A549 (cell line): ENCODE measurements at regions not wholly inside any gene's neighbourhood (a gene's known extent, or its start where the extent isn't known, plus 50 kb on each side); places are given as distances from the start of the nearest gene placed in this dataset.

Experiments used
- ATAC-seq, 2 experiments: fragments of 200-7000 bp in 1 of 2; fragments of >200 bp in 1 of 2; cut with Nextera tagmentation in 1 of 2; cut with Tn5 transposase in 1 of 2; 3 replicates each; pipeline versions ENCODE4 v1.8.0 to v1.9.1; 2018 to 2020; ENCODE audit warnings: mild to moderate bottlenecking in 1 of 2, moderate library complexity in 1 of 2
- CTCF ChIA-PET: fragments of 300-600 bp; sonication (Branson Sonifier 250); formaldehyde crosslinking; extraction: SDS; loops from one replicate; lab custom pipeline; 2021; ENCODE audit warnings: antibody characterized with exemption, inconsistent platforms; lab: Yijun Ruan, JAX
- POLR2A ChIA-PET: fragments of 350-600 bp; formaldehyde crosslinking; extraction: SDS; loops from one replicate; lab custom pipeline; 2021; ENCODE audit warnings: antibody characterized with exemption, inconsistent platforms; lab: Yijun Ruan, JAX
- DNase-seq, 2 experiments: peaks; one replicate each; pipeline versions ENCODE4 v3.0.0 to v3.0.0-alpha.2; 2011 to 2016; ENCODE audit warnings: low read depth in 1 of 2, low spot score in 1 of 2
- FAIRE-seq: peaks from 2 replicates; lab custom pipeline; 2011; peaks lifted over from hg19 to GRCh38; lab: Jason Lieb, UNC
- H3K27ac ChIP-seq, 2 experiments: fragments of >200 bp; sonication (Bioruptor Twin); formaldehyde crosslinking; 3 replicates each; pipeline ENCODE4 v1.5.1; 2016 to 2017
- H3K4me1 ChIP-seq: fragments of >200 bp; sonication (Bioruptor Twin); formaldehyde crosslinking; 3 replicates; pipeline ENCODE4 v1.6.1; 2016
- H3K4me2 ChIP-seq: fragments of >200 bp; sonication (Bioruptor Twin); formaldehyde crosslinking; 3 replicates; pipeline ENCODE4 v1.6.1; 2016
- H3K4me3 ChIP-seq: fragments of >200 bp; sonication (Bioruptor Twin); formaldehyde crosslinking; 3 replicates; pipeline ENCODE4 v1.5.1; 2016
- H3K9me3 ChIP-seq: fragments of >200 bp; sonication (Bioruptor Twin); formaldehyde crosslinking; 3 replicates; pipeline ENCODE4 v1.6.1; 2016
- CBX8 ChIP-seq: fragments of 200-600 bp; sonication (generic); IDR thresholded peaks from 2 replicates; pipeline ENCODE4 v1.6.1; 2016
- CEBPB ChIP-seq, 2 experiments: fragments of >200 bp in 1 of 2; sonication (Bioruptor Twin) in 1 of 2; formaldehyde crosslinking in 1 of 2; IDR thresholded peaks; 2 replicates each; pipeline ENCODE4 v1.6.1; 2012 to 2016
- CHD2 ChIP-seq: fragments of 150-350 bp; IDR thresholded peaks from 2 replicates; pipeline ENCODE4 v1.6.1; 2014; ENCODE audit warnings: low read length; ENCODE audit not compliant: partially characterized antibody
- EHF ChIP-seq: fragments of 250-450 bp; sonication (Bioruptor Pico); IDR thresholded peaks from 2 replicates; pipeline ENCODE4 v1.5.0; 2020; ENCODE audit warnings: mild to moderate bottlenecking
- ESRRA ChIP-seq: fragments of 150-350 bp; IDR thresholded peaks from 2 replicates; pipeline ENCODE4 v1.6.1; 2014; ENCODE audit warnings: mild to moderate bottlenecking, low read length, borderline replicate concordance
- FOSL2 ChIP-seq, 2 experiments: fragments of 450-650 bp in 1 of 2; fragments of >200 bp in 1 of 2; sonication (Bioruptor Twin) in 1 of 2; formaldehyde crosslinking; IDR thresholded peaks; 2 replicates each; pipeline versions ENCODE4 v1.5.0 to v1.6.1; 2016 to 2020; ENCODE audit warnings: mild to moderate bottlenecking in 1 of 2, moderate library complexity in 1 of 2
- HMGXB4 ChIP-seq: fragments of 250-450 bp; sonication (Bioruptor Pico); IDR thresholded peaks from 2 replicates; pipeline ENCODE4 v1.5.0; 2021; ENCODE audit warnings: mild to moderate bottlenecking, moderate library complexity, borderline replicate concordance
- HOXA7 ChIP-seq: fragments of 250-450 bp; sonication (Bioruptor Pico); IDR thresholded peaks from 2 replicates; pipeline ENCODE4 v1.5.0; 2020; ENCODE audit warnings: mild to moderate bottlenecking, moderate library complexity
- KDM1A ChIP-seq: fragments of 200-600 bp; sonication (generic); IDR thresholded peaks from 2 replicates; pipeline ENCODE4 v1.6.1; 2016; ENCODE audit warnings: low read depth, mild to moderate bottlenecking
- MAFK ChIP-seq: fragments of 450-650 bp; IDR thresholded peaks from 2 replicates; pipeline ENCODE4 v1.6.1; 2014; ENCODE audit not compliant: partially characterized antibody
- MYC ChIP-seq: IDR thresholded peaks from 2 replicates; pipeline ENCODE4 v1.6.1; 2012; ENCODE audit warnings: mild to moderate bottlenecking, inconsistent platforms, low read length, improper control_type of control experiment, borderline replicate concordance
- NFE2L2 ChIP-seq: fragments of 150-350 bp; conservative IDR thresholded peaks from 2 replicates; pipeline ENCODE4 v1.6.1; 2014; ENCODE audit warnings: low read length
- NPAS2 ChIP-seq: fragments of 250-450 bp; sonication (Bioruptor Pico); IDR thresholded peaks from 2 replicates; pipeline ENCODE4 v1.8.0; 2022; ENCODE audit warnings: mild to moderate bottlenecking, moderate library complexity, borderline replicate concordance
- NR3C1 ChIP-seq: fragments of >200 bp; sonication (Bioruptor Twin); formaldehyde crosslinking; IDR thresholded peaks from 3 replicates; pipeline ENCODE4 v1.6.1; 2017
- PBX3 ChIP-seq: IDR thresholded peaks from 2 replicates; pipeline ENCODE4 v1.6.1; 2012
- PHF8 ChIP-seq: fragments of 200-600 bp; sonication (generic); IDR thresholded peaks from 2 replicates; pipeline ENCODE4 v1.6.1; 2016; ENCODE audit warnings: low read depth, mild to moderate bottlenecking, antibody characterized with exemption, moderate library complexity, borderline replicate concordance
- POLR2A ChIP-seq: IDR thresholded peaks from 2 replicates; pipeline ENCODE4 v1.6.1; 2012; ENCODE audit warnings: mild to moderate bottlenecking, low read length
- POLR2AphosphoS2 ChIP-seq: conservative IDR thresholded peaks from 2 replicates; pipeline ENCODE4 v1.6.1; 2012; ENCODE audit warnings: low read length, improper control_type of control experiment, inconsistent platforms
- RARB ChIP-seq: fragments of 250-450 bp; sonication (Bioruptor Pico); IDR thresholded peaks from 2 replicates; pipeline ENCODE4 v1.8.0; 2021; ENCODE audit warnings: mild to moderate bottlenecking, moderate library complexity
- REST ChIP-seq: fragments of 200-600 bp; sonication (generic); IDR thresholded peaks from 2 replicates; pipeline ENCODE4 v1.6.1; 2016; ENCODE audit warnings: antibody characterized with exemption, mild to moderate bottlenecking, moderate library complexity
- RFX5 ChIP-seq: fragments of 450-650 bp; IDR thresholded peaks from 2 replicates; pipeline ENCODE4 v1.7.1; 2014; ENCODE audit warnings: antibody characterized with exemption, mild to moderate bottlenecking, moderate library complexity
- RNF2 ChIP-seq: fragments of 200-600 bp; sonication (generic); IDR thresholded peaks from 2 replicates; pipeline ENCODE4 v1.6.1; 2016; ENCODE audit warnings: low read depth, mild to moderate bottlenecking, antibody characterized with exemption, moderate library complexity, borderline replicate concordance
- SMC3 ChIP-seq: fragments of >200 bp; sonication (Bioruptor Twin); formaldehyde crosslinking; IDR thresholded peaks from 3 replicates; pipeline ENCODE4 v1.6.1; 2018; ENCODE audit warnings: inconsistent platforms
- SREBF2 ChIP-seq: fragments of 450-650 bp; IDR thresholded peaks from 2 replicates; pipeline ENCODE4 v1.6.1; 2014; ENCODE audit warnings: mild to moderate bottlenecking, moderate library complexity
- TFCP2L1 ChIP-seq: fragments of 250-450 bp; sonication (Bioruptor Pico); IDR thresholded peaks from 2 replicates; pipeline ENCODE4 v1.5.0; 2021; ENCODE audit warnings: mild to moderate bottlenecking
- TP53 ChIP-seq: fragments of 250-450 bp; sonication (Bioruptor Pico); IDR thresholded peaks from 2 replicates; pipeline ENCODE4 v1.5.0; 2021; ENCODE audit warnings: mild to moderate bottlenecking, moderate library complexity
- ZNF302 ChIP-seq: fragments of 250-450 bp; sonication (Bioruptor Pico); IDR thresholded peaks from 2 replicates; pipeline ENCODE4 v1.9.0; 2021; ENCODE audit warnings: inconsistent platforms, mild to moderate bottlenecking, moderate library complexity
- WGBS: methylation state at CpG from one replicate; pipeline ENCODE4 v1.1.6; 2017; ENCODE audit errors: missing lambda C conversion rate; 5-methylcytosine and 5-hydroxymethylcytosine counted together
- TF ChIP-seq, protein P1 (sequence below): fragments of 150-350 bp; IDR thresholded peaks from 2 replicates; pipeline ENCODE4 v1.6.1; 2014; ENCODE audit warnings: low read depth, mild to moderate bottlenecking, low read length
- TF ChIP-seq, protein P2 (sequence below): fragments of >200 bp; sonication (Bioruptor Twin); formaldehyde crosslinking; IDR thresholded peaks from 3 replicates; pipeline ENCODE4 v1.5.1; 2016

DNA sequence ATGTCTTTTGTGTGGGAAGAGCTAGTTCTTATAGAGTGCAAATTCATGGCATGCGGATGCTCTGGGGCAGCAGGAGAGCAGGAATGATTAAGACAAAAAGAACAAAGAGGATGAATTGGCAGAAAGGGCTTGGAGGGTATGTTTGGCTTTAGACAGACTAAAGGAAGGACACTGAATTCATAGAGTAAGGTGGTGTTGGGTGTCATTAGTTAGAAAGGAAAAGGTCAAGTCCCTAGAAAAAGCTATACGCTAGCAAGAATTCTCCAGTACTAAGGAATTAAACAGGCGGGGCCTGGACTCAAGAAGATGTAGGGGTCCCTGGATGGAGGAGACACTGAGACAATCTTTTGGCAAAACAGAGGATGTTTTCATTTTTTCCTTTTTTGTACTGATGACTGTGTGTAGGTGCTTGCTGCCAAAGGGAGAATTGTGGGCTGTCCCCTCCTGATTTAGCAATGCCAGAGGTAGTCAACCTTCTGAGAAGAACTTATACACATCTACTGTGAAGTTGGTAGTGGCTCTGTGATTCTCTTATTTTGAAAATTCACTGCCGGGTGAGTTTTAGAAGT lies 391.0 kb downstream of the SPRY1 start (continued):
- TF ChIP-seq RFX5, result no peak
- no peak for TF ChIP-seq NFE2L2

GRCh38 chr4:123788577-123788976 lies 392.0 kb downstream of the SPRY1 start:
- Histone ChIP-seq H3K9me3 (no peaks in the 10 kb centered on the region), H3K4me3 (no peak overlapping the region)
- POLR2A ChIA-PET, result no interaction called here
- TF ChIP-seq, protein P1, sequence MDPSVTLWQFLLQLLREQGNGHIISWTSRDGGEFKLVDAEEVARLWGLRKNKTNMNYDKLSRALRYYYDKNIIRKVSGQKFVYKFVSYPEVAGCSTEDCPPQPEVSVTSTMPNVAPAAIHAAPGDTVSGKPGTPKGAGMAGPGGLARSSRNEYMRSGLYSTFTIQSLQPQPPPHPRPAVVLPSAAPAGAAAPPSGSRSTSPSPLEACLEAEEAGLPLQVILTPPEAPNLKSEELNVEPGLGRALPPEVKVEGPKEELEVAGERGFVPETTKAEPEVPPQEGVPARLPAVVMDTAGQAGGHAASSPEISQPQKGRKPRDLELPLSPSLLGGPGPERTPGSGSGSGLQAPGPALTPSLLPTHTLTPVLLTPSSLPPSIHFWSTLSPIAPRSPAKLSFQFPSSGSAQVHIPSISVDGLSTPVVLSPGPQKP, result no peak
- TF ChIP-seq MYC, result no peak
- TF ChIP-seq PBX3, result no peak
- no peak for TF ChIP-seq MAFK
- TF ChIP-seq NPAS2 (CRISPR knock-in tag), result no peak
- no peak for TF ChIP-seq EHF (CRISPR knock-in tag)
- TF ChIP-seq NR3C1, result no peak
- TF ChIP-seq POLR2A, result no peak
- TF ChIP-seq HOXA7, result no peak
- no peak for TF ChIP-seq CHD2
- no peak for TF ChIP-seq FOSL2 (IDR thresholded peaks at IDR 0.05)
- TF ChIP-seq FOSL2 (CRISPR knock-in tag; IDR thresholded peaks at IDR 0.05), result no peak
- no peak for TF ChIP-seq PHF8
- no peak for TF ChIP-seq TP53
- TF ChIP-seq CBX8, result no peak
- TF ChIP-seq, protein P2, sequence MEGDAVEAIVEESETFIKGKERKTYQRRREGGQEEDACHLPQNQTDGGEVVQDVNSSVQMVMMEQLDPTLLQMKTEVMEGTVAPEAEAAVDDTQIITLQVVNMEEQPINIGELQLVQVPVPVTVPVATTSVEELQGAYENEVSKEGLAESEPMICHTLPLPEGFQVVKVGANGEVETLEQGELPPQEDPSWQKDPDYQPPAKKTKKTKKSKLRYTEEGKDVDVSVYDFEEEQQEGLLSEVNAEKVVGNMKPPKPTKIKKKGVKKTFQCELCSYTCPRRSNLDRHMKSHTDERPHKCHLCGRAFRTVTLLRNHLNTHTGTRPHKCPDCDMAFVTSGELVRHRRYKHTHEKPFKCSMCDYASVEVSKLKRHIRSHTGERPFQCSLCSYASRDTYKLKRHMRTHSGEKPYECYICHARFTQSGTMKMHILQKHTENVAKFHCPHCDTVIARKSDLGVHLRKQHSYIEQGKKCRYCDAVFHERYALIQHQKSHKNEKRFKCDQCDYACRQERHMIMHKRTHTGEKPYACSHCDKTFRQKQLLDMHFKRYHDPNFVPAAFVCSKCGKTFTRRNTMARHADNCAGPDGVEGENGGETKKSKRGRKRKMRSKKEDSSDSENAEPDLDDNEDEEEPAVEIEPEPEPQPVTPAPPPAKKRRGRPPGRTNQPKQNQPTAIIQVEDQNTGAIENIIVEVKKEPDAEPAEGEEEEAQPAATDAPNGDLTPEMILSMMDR, result no peak
- TF ChIP-seq KDM1A, result no peak
- TF ChIP-seq ZNF302 (CRISPR knock-in tag), result no peak
- TF ChIP-seq CEBPB (IDR thresholded peaks at IDR 0.05), result no peak
- TF ChIP-seq, all 56 proteins: peak for 0
- no peak for DNase-seq
- CTCF ChIA-PET, result no interaction called here
- H3K27ac ChIP-seq, result no peak overlapping the region
- H3K4me1 ChIP-seq, result no peaks in the 10 kb centered on the region
- no peak for ATAC-seq
- no peak for FAIRE-seq
- H3K4me2 ChIP-seq, result no peak overlapping the region

DNA sequence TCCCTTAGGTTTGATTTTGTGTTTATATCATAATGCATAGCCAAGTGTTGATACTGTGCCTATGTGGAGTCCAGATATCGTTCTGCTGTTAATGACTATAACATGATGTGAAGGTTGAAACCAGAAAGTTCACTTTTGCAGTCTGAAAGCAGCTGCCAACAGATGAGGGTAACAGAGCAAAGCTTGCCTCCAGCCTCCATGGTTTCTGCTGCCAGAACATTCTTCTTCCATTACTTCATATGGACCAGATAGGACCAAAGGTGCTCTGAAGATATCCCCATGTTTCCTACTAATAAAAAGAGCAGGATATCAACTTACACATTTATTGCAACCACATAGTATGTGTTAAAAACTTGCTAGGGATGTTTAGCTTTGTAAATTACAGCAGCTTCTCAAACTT lies 394.1 kb downstream of the SPRY1 start:
- Histone ChIP-seq H3K27ac (no peak overlapping the region), H3K4me2 (no peak overlapping the region), H3K4me1 (no peaks in the 10 kb centered on the region), H3K9me3 (no peaks in the 10 kb centered on the region), H3K4me3 (no peak overlapping the region)
- WGBS, result 4% methylated on average over 1 of the region's 1 CpG
- ChIA-PET CTCF (interaction anchor here (0.5 kb wide), 1 partner anchor 135 kb away, joined by 3 read pairs; no protein-coding TSS in a partner anchor), POLR2A (no interaction called here)
- DNase-seq, result no peak
- no peak for ATAC-seq
- no peak for FAIRE-seq
- TF ChIP-seq POLR2AphosphoS2 (no peak), SMC3 (no peak), ESRRA (no peak), KDM1A (no peak), TFCP2L1 (CRISPR knock-in tag) (no peak), MAFK (no peak), HMGXB4 (CRISPR knock-in tag) (no peak), RARB (CRISPR knock-in tag) (no peak), PHF8 (no peak), RNF2 (no peak), REST (no peak), SREBF2 (no peak)
